H1 (cell line): ENCODE measurements at regions not wholly inside any gene's neighbourhood (a gene's known extent, or its start where the extent isn't known, plus 50 kb on each side); places are given as distances from the start of the nearest gene placed in this dataset. TPM values are rescaled to one million over a fixed set of nuclear protein-coding genes. Genes with fewer than 3 reads are reported as not detected.

Source experiments
- BRCA1 ChIP-seq: IDR thresholded peaks from 2 replicates; pipeline ENCODE4 v1.6.1; 2012; ENCODE audit warnings: low read depth, low read length, improper control_type of control experiment
- GABPA ChIP-seq: IDR thresholded peaks from 2 replicates; pipeline ENCODE4 v1.6.1; 2011; ENCODE audit warnings: mild to moderate bottlenecking, low read length, moderate library complexity, borderline replicate concordance; ENCODE audit not compliant: insufficient read depth
- JUN ChIP-seq: IDR thresholded peaks from 2 replicates; pipeline ENCODE4 v1.6.1; 2011; ENCODE audit warnings: low read depth, mild to moderate bottlenecking, improper control_type of control experiment, low read length
- SIX5 ChIP-seq: IDR thresholded peaks from 2 replicates; pipeline ENCODE4 v1.6.1; 2011; ENCODE audit warnings: mild to moderate bottlenecking, low read depth, low read length
- SP1 ChIP-seq: IDR thresholded peaks from 2 replicates; pipeline ENCODE4 v1.6.1; 2011; ENCODE audit warnings: low read depth, low read length
- microRNA counts: library from miRNA; unstranded; fragments of <30 nt; microRNA quantifications from one replicate; lab custom pipeline; 2015
- microRNA-seq, 2 experiments: library from miRNA; unstranded; fragments of <30 nt; microRNA quantifications; one replicate each; pipeline versions ENCODE4 to v1.2.0, GENCODE V29; 2016 to 2020; ENCODE audit warnings: borderline microRNAs expressed in 2 of 2, borderline number of aligned reads in 2 of 2, borderline replicate concordance in 1 of 2
- small RNA-seq: library from polyadenylated mRNA; stranded (forward); fragments of <200 nt; extraction: miRNeasy Mini kit (QIAGEN cat#:217004); gene quantifications from one replicate; pipeline ENCODE3, GENCODE V24; 2013; ENCODE audit not compliant: insufficient read depth

DNA sequence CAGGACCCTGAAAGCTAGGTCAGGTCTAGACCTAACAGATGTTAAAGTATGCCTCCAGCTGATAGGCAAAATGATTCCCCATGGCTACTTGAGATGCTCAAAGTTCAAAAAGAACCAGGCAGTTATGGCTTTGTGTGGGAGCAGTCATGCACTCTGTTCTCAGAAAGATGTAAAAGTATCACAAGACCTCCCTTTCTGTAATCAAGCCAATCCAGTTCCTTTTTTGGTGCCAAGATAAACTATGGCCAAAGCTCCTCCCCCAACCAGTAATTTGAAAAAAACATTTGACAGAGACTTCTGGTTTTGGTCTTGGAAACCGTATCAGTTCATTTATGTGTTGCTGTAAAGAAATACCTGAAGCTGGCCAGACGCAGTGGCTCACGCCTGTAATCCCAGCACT lies 51.4 kb upstream of the XIST start (continued):
- TF ChIP-seq BRCA1: no peak
- TF ChIP-seq SIX5: no peak
- no peak for TF ChIP-seq SP1
- no peak for TF ChIP-seq GABPA
- no peak for TF ChIP-seq JUN

MicroRNAs in the stretch of these regions (microRNA counts, 767-probe panel; counts per million panel counts)
- 879 counts per million, percentile 95 among the panel's probes with 10 or more counts for microRNA hsa-miR-374b-5p (lab: Ali Mortazavi, UCI)
- microRNA hsa-miR-374c-5p (lab: Ali Mortazavi, UCI): 879 counts per million, percentile 95 among the panel's probes with 10 or more counts
- 879 counts per million, percentile 95 among the panel's probes with 10 or more counts for microRNA hsa-miR-421 (lab: Ali Mortazavi, UCI)

Small RNAs in the stretch of these regions (microRNA-seq; reads per million reads assigned to microRNA genes)
- gene MIR374B (0 reads per million in 2 experiments), gene MIR374C (0 reads per million in 2 experiments), gene MIR421 (259 to 471 reads per million in 2 experiments)

Small RNAs in the stretch of these regions (small RNA-seq; reads per million reads assigned to genes)
- gene ATP5MDP1: not detected
- not detected for gene DDX3P2
- 952 reads per million, percentile 99 among the genes with 10 or more reads in this experiment for gene MIR374B
- 8,332 reads per million, percentile 100 among the genes with 10 or more reads in this experiment for gene MIR421
- gene RF02124: not detected
- not detected for gene RF02125
